GM21619 (cell line): ENCODE measurements at regions not wholly inside any gene's neighbourhood (a gene's known extent, or its start where the extent isn't known, plus 50 kb on each side); places are given as distances from the start of the nearest gene placed in this dataset.
"Not testable (repeated sequence)": the region's sequence is repeated elsewhere in the genome, so short reads cannot be mapped to it uniquely, and the experiment has no call there.

Experiments
- ATAC-seq: cut with Tn5 transposase; IDR thresholded peaks from one replicate; pipeline ENCODE4 v1.9.1; 2021; ENCODE audit not compliant: unreplicated experiment

GRCh38 chr2:111282162-111282561 lies 161.4 kb downstream of the BCL2L11 start:
- not testable (repeated sequence) for ATAC-seq

- not testable (repeated sequence) for ATAC-seq
Measured at GRCh38 chr2:111287646-111288568, 167.2 kb downstream of the BCL2L11 start.

GRCh38 chr2:111290370-111290769 lies 169.7 kb downstream of the BCL2L11 start:
- ATAC-seq: not testable (repeated sequence)

- not testable (repeated sequence) for ATAC-seq
Measured at GRCh38 chr2:111291566-111291965, 170.9 kb downstream of the BCL2L11 start.

GRCh38 chr2:111292232-111292968 lies 171.7 kb downstream of the BCL2L11 start:
- not testable (repeated sequence) for ATAC-seq

- not testable (repeated sequence) for ATAC-seq
Measured at GRCh38 chr2:111294699-111295098, 174.0 kb downstream of the BCL2L11 start.

GRCh38 chr2:111296122-111296804 lies 175.5 kb downstream of the BCL2L11 start:
- not testable (repeated sequence) for ATAC-seq

GRCh38 chr2:111297128-111297527 lies 176.4 kb downstream of the BCL2L11 start:
- not testable (repeated sequence) for ATAC-seq

- ATAC-seq: not testable (repeated sequence)
Measured at GRCh38 chr2:111298927-111299326, 178.2 kb downstream of the BCL2L11 start.

- ATAC-seq: not testable (repeated sequence)
Measured at GRCh38 chr2:111299635-111300034, 178.9 kb downstream of the BCL2L11 start.

- not testable (repeated sequence) for ATAC-seq
Measured at GRCh38 chr2:111301677-111302076, 181.0 kb downstream of the BCL2L11 start.

- ATAC-seq: not testable (repeated sequence)
Measured at GRCh38 chr2:111302397-111303218, 181.9 kb downstream of the BCL2L11 start.

- not testable (repeated sequence) for ATAC-seq
Measured at GRCh38 chr2:111307302-111307701, 186.6 kb downstream of the BCL2L11 start.

- not testable (repeated sequence) for ATAC-seq
Measured at GRCh38 chr2:111309231-111310075, 188.7 kb downstream of the BCL2L11 start.

- ATAC-seq: not testable (repeated sequence)
Measured at GRCh38 chr2:111310395-111310794, 189.7 kb downstream of the BCL2L11 start.

GRCh38 chr2:111311568-111311967 lies 190.9 kb downstream of the BCL2L11 start:
- not testable (repeated sequence) for ATAC-seq

- not testable (repeated sequence) for ATAC-seq
Measured at GRCh38 chr2:111312897-111313607, 192.3 kb downstream of the BCL2L11 start.

- ATAC-seq: not testable (repeated sequence)
Measured at GRCh38 chr2:111313711-111314110, 193.0 kb downstream of the BCL2L11 start.
